Caki2 (cell line): ENCODE measurements at regions not wholly inside any gene's neighbourhood (a gene's known extent, or its start where the extent isn't known, plus 50 kb on each side); places are given as distances from the start of the nearest gene placed in this dataset.
"Not testable (repeated sequence)": the region's sequence is repeated elsewhere in the genome, so short reads cannot be mapped to it uniquely, and the experiment has no call there.

Experiments used
- DNase-seq: peaks from one replicate; pipeline ENCODE4 v3.0.0-alpha.2; 2015; ENCODE audit warnings: low read depth
- in situ Hi-C: cut with HindIII; loops from 2 replicates; pipeline ENCODE4 v1.10.0; 2016; ENCODE audit warnings: low sequenced_read_pairs, low pct_unique_long_range_greater_than_20kb, mixed read lengths

DNA sequence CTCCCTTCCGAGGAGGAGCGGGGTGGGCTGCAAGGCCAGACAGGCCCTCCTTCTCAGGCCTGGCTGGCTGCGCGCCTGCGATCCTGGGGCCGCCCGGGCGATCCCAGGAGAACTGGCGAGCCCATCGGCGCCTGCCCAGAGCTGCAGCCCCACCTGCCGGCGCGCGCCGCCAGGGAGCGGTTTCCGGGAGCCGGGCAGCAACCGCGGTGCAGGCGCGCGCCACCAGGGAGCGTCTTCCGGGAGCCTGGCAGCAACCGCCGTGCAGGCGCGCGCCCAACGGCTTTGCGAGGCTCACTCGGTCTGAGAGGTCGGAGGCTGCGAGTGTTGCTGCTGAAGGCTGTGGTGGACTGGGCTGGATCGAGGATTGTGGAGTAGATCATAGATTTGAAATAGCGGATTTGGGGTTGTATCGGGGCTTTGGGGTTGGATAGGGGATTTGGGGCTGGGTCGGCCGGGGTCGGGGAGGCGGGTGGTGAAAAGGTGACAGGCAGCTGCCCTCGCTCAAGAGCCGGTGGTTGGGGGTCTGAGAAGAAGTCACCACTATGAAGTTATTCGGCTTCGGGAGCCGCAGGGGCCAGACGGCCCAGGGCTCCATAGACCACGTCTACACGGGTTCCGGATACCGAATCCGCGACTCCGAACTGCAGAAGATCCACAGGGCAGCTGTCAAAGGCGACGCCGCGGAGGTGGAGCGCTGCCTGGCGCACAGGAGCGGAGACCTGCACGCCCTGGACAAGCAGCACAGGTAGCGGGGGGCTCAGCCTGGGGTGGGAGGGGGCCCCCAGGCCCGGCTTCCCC lies 668.9 kb downstream of the SPATA31A6 start:
- in situ Hi-C loops: not testable (repeated sequence)
- peak; percentile 56 for DNase-seq

DNA sequence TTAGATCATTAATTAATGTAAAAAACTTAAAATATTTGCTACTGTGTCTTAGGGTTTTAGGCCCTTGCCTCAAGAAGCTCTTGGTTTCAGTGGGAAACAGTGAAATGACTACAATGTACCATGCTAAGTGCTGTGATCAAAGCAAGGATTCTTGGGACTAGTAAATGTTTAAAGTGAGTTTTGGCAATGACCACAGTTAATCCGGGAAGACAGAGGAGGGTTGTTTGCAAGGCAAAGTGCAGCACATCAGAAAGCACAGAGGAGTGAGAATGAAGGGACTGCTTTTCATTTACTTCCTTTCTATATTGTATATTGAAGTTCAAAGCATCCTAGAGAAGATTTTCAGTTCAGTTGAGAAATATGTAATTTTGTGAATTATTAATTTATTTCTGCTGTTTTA lies 676.7 kb downstream of the SPATA31A6 start:
- DNase-seq, in situ Hi-C loops: not testable (repeated sequence)

DNA sequence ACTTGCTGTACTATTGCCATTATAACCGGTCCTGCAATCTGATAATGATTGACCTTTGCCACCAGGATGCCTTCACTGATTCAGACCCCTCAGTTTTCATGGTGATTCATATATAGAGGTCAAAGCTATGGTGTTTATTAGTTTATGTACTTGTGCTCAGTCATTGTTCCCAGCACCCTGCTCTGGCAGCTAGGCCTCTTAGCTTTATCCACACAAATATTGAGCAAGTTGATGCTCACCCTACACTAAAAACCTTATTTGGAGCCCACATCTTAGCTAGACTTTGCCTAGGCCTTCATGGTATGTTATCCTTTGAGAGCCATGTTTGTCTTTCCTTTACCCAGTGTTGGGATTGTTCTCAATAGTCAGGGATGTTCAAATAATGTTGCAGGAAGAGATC lies 679.0 kb downstream of the SPATA31A6 start:
- not testable (repeated sequence) for DNase-seq

More for the DNA sequence above, 679.0 kb downstream of the SPATA31A6 start:
- in situ Hi-C loops: not testable (repeated sequence)
